ENCODE measurements at regions not wholly inside any gene's neighbourhood (a gene's known extent, or its start where the extent isn't known, plus 50 kb on each side); places are given as distances from the start of the nearest gene placed in this dataset.
A peak's percentile ranks its signal among the peaks of the same experiment; 100 is the strongest.
"Not testable (repeated sequence)": the region's sequence is repeated elsewhere in the genome, so short reads cannot be mapped to it uniquely, and the experiment has no call there.

DNA sequence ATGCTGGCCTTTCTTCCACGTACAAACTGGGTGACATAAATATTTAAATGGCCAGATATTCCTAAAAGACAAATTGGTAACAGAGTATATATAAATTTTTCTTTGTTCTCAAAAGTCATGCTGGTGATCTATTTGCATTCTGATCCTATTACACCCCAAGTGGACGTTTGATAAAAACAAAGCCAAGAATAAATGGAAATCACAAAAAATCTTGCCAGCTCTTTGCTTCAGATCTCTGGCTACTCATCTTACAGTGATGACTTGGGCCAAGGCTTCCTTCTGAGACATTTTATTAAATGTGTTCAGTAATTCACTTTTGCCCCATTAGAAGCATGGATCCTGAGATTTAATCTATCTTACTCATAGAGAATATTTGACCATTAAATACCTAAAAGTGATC, 444.3 kb upstream of the PIK3R1 start:
- TSS peak; percentile 68 for BruUV-seq (replicated peaks)
- TF ChIP-seq, protein P1, sequence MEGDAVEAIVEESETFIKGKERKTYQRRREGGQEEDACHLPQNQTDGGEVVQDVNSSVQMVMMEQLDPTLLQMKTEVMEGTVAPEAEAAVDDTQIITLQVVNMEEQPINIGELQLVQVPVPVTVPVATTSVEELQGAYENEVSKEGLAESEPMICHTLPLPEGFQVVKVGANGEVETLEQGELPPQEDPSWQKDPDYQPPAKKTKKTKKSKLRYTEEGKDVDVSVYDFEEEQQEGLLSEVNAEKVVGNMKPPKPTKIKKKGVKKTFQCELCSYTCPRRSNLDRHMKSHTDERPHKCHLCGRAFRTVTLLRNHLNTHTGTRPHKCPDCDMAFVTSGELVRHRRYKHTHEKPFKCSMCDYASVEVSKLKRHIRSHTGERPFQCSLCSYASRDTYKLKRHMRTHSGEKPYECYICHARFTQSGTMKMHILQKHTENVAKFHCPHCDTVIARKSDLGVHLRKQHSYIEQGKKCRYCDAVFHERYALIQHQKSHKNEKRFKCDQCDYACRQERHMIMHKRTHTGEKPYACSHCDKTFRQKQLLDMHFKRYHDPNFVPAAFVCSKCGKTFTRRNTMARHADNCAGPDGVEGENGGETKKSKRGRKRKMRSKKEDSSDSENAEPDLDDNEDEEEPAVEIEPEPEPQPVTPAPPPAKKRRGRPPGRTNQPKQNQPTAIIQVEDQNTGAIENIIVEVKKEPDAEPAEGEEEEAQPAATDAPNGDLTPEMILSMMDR (IDR thresholded peaks at IDR 0.05; ENCODE audit: unreplicated experiment): no peak
- Mint-ChIP-seq H3K27ac (ENCODE audit: unreplicated experiment) (peak overlapping the region; percentile 100), H3K9me3 (ENCODE audit: low read depth, unreplicated experiment) (peaks cover 6% of the 10 kb centered on the region), H3K36me3 (ENCODE audit: insufficient read depth, unreplicated experiment) (peaks cover 23% of the 10 kb centered on the region), H3K27me3 (ENCODE audit: unreplicated experiment) (no peaks in the 10 kb centered on the region), H3K4me3 (ENCODE audit: low read depth, unreplicated experiment) (peak overlapping the region; percentile 39), H3K4me1 (ENCODE audit: low read depth, unreplicated experiment) (peaks cover 64% of the 10 kb centered on the region)
- DNase-seq: no peak
- CTCF ChIA-PET: interaction anchor here (1.3 kb wide), 1 partner anchor 277 kb away, joined by 4 read pairs; no protein-coding TSS in a partner anchor
- intact Hi-C loops (cut with micrococcal nuclease; ENCODE audit: unreplicated experiment): loop anchor here (2.0 to 5.0 kb wide), 11 partner anchors 36 to 686 kb away; partner anchors contain the start of gene PIK3R1

DNA sequence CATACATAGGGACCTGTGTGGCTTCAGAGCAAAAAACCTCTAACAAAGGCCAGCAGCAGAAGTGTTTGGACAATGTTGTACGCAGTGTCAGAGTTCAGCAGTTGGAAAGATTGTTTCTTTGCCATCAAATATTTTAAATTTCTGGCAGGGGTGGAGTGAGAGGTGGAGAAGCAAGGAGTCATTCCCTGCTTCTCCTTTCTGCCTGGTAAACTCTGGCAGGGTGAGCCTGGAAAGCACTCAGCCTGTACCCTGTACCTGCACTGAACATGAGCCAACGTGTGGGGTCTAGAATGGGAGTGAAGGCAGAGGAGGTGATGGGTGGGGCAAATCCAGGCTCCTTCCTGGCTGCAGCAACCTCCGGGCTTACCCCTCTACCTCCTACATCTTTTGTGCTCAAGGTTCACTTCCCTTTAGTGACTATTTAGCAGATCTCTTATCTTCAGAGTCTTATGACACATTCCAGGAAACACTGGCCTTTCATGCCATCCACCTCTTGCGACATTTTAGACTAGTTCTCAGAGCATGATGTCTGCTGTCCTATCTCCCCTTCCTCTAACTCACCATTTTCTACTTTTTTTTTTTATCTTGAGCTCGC, 445.0 kb upstream of the PIK3R1 start:
- H3K9me3 Mint-ChIP-seq (ENCODE audit: low read depth, unreplicated experiment): peaks cover 6% of the 10 kb centered on the region
- peak overlapping the region; percentile 39 for H3K4me3 Mint-ChIP-seq (ENCODE audit: low read depth, unreplicated experiment)
- intact Hi-C loops (cut with micrococcal nuclease; ENCODE audit: unreplicated experiment): loop anchor here (2.0 to 5.0 kb wide), 11 partner anchors 37 to 687 kb away; partner anchors contain the start of gene PIK3R1
- H3K27me3 Mint-ChIP-seq (ENCODE audit: unreplicated experiment): no peaks in the 10 kb centered on the region
- H3K27ac Mint-ChIP-seq (ENCODE audit: unreplicated experiment): peak overlapping the region; percentile 100
- no TSS peak for BruUV-seq (replicated peaks)
- DNase-seq: peak; percentile 85
- CTCF ChIA-PET: interaction anchor here (0.6 to 1.3 kb wide), 3 partner anchors 162 to 442 kb away, joined by 3 to 4 read pairs (median 3); no protein-coding TSS in a partner anchor
- peaks cover 64% of the 10 kb centered on the region for H3K4me1 Mint-ChIP-seq (ENCODE audit: low read depth, unreplicated experiment)
- TF ChIP-seq, protein P1 (IDR thresholded peaks at IDR 0.05; ENCODE audit: unreplicated experiment): no peak
- peaks cover 23% of the 10 kb centered on the region for H3K36me3 Mint-ChIP-seq (ENCODE audit: insufficient read depth, unreplicated experiment)

DNA sequence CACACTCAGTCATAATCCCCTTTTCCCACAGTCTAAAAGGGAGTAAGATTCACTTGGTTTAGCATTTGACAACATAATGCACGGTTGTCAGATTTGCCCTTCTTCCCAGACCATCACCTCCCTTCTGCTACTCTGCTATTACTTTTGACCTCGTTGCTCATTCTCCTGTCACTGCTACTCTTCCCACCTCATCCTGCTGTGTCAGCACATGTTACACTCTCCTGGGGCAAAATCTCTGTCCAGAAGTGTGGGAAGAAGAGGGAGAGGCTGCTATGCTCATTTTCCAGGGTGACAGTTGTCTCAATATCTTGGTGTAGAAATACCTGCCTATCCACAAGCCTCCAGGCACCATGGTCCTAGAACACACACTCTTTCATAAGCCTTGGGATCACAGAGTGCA, 449.9 kb upstream of the PIK3R1 start:
- Mint-ChIP-seq H3K27ac (ENCODE audit: unreplicated experiment) (no peak overlapping the region), H3K4me3 (ENCODE audit: low read depth, unreplicated experiment) (no peak overlapping the region), H3K27me3 (ENCODE audit: unreplicated experiment) (no peaks in the 10 kb centered on the region), H3K36me3 (ENCODE audit: insufficient read depth, unreplicated experiment) (peaks cover 4% of the 10 kb centered on the region), H3K4me1 (ENCODE audit: low read depth, unreplicated experiment) (peaks cover 23% of the 10 kb centered on the region), H3K9me3 (ENCODE audit: low read depth, unreplicated experiment) (peaks cover 6% of the 10 kb centered on the region)
- TF ChIP-seq, protein P1 (IDR thresholded peaks at IDR 0.05; ENCODE audit: unreplicated experiment): no peak
- CTCF ChIA-PET: no interaction called here
- intact Hi-C loops (cut with micrococcal nuclease; ENCODE audit: unreplicated experiment): no loop called here
- no TSS peak for BruUV-seq (replicated peaks)
- DNase-seq: no peak

DNA sequence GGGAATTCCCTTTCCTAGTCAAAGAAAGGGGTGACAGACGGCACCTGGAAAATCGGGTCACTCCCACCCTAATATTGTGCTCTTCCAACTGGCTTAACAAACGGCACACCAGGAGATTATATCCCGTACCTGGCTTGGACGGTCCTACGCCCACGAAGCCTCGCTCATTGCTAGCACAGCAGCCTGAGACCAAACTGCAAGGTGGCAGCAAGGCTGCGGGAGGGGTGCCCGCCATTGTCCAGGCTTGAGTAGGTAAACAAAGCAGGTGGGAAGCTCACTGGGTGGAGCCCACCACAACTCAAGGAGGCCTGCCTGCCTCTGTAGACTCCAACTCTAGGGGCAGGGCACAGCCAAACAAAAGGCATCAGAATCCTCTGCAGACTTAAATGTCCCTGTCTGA, 457.8 kb upstream of the PIK3R1 start:
- H3K4me1 Mint-ChIP-seq (ENCODE audit: low read depth, unreplicated experiment); H3K4me3 Mint-ChIP-seq (ENCODE audit: low read depth, unreplicated experiment); CTCF ChIA-PET; H3K36me3 Mint-ChIP-seq (ENCODE audit: insufficient read depth, unreplicated experiment); BruUV-seq (replicated peaks); intact Hi-C loops (cut with micrococcal nuclease; ENCODE audit: unreplicated experiment); DNase-seq; H3K27me3 Mint-ChIP-seq (ENCODE audit: unreplicated experiment); H3K27ac Mint-ChIP-seq (ENCODE audit: unreplicated experiment): not testable (repeated sequence)
- peaks cover 12% of the 10 kb centered on the region for H3K9me3 Mint-ChIP-seq (ENCODE audit: low read depth, unreplicated experiment)

DNA sequence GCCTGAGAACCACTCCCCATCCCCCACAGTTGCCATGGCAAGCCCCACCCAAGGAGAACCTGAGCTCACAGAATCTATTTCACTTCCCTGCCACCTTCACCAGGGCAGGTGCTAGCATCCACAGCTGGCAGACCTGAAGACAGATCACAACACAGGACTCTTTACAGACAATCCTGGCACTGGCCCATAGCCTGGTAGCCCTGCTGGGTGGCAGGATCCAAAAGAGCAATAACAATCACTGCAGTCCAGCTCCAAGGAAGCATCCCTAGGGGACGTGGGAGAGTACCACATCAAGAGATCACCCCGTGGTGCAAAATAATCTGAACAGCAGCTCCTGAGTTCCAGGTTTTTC, 463.2 kb upstream of the PIK3R1 start:
- Mint-ChIP-seq H3K36me3 (ENCODE audit: insufficient read depth, unreplicated experiment) (no peaks in the 10 kb centered on the region), H3K27me3 (ENCODE audit: unreplicated experiment) (no peaks in the 10 kb centered on the region), H3K27ac (ENCODE audit: unreplicated experiment) (no peak overlapping the region), H3K4me3 (ENCODE audit: low read depth, unreplicated experiment) (no peak overlapping the region), H3K4me1 (ENCODE audit: low read depth, unreplicated experiment) (no peaks in the 10 kb centered on the region), H3K9me3 (ENCODE audit: low read depth, unreplicated experiment) (peaks cover 7% of the 10 kb centered on the region)
- DNase-seq: no peak
- CTCF ChIA-PET: interaction anchor here (0.5 kb wide), 1 partner anchor 99 kb away, joined by 3 read pairs; no protein-coding TSS in a partner anchor
- intact Hi-C loops (cut with micrococcal nuclease; ENCODE audit: unreplicated experiment): no loop called here
- BruUV-seq (replicated peaks): no TSS peak
- TF ChIP-seq, protein P1 (IDR thresholded peaks at IDR 0.05; ENCODE audit: unreplicated experiment): no peak
